ENCODE measurements at regions not wholly inside any gene's neighbourhood (a gene's known extent, or its start where the extent isn't known, plus 50 kb on each side); places are given as distances from the start of the nearest gene placed in this dataset.

GRCh38 chr16:8431783-8432182 is 158.5 kb downstream of the TMEM114 start:
- TF ChIP-seq CTCF (conservative IDR thresholded peaks at IDR 0.05; ENCODE audit: low read depth in 2 of 2) (no peak), EZH2phosphoT487 (IDR thresholded peaks at IDR 0.05; ENCODE audit: unreplicated experiment) (no peak), EZH2 (IDR thresholded peaks at IDR 0.05; ENCODE audit: low read depth, unreplicated experiment) (no peak), CREB1 (CRISPR knock-in tag; IDR thresholded peaks at IDR 0.05; ENCODE audit: low read depth) (no peak), POLR2AphosphoS5 (IDR thresholded peaks at IDR 0.05; ENCODE audit: low read depth) (no peak)

All from GM23338 (cell line).